ENCODE measurements at regions not wholly inside any gene's neighbourhood (a gene's known extent, or its start where the extent isn't known, plus 50 kb on each side); places are given as distances from the start of the nearest gene placed in this dataset.
A peak's percentile ranks its signal among the peaks of the same experiment; 100 is the strongest.

GRCh38 chr3:34387826-34388564 is 589.6 kb downstream of the PDCD6IP start:
- peak; percentile 53 for DNase-seq

- no peak for DNase-seq
Observed at GRCh38 chr3:34388830-34389229, 590.4 kb downstream of the PDCD6IP start.

GRCh38 chr3:34394978-34395748 is 596.7 kb downstream of the PDCD6IP start:
- DNase-seq: no peak

- no peak for DNase-seq
Observed at GRCh38 chr3:34396288-34396687, 597.9 kb downstream of the PDCD6IP start.

- DNase-seq: no peak
Observed at GRCh38 chr3:34396956-34397355, 598.5 kb downstream of the PDCD6IP start.

- DNase-seq: no peak
Observed at GRCh38 chr3:34399401-34399800, 601.0 kb downstream of the PDCD6IP start.

- no peak for DNase-seq
Observed at GRCh38 chr3:34405159-34405558, 606.7 kb downstream of the PDCD6IP start.

- DNase-seq: no peak
Observed at GRCh38 chr3:34407281-34407680, 608.9 kb downstream of the PDCD6IP start.

- DNase-seq: no peak
Observed at GRCh38 chr3:34408088-34408487, 609.7 kb downstream of the PDCD6IP start.

- DNase-seq: no peak
Observed at GRCh38 chr3:34411596-34411995, 613.2 kb downstream of the PDCD6IP start.

GRCh38 chr3:34419801-34420200 is 621.4 kb downstream of the PDCD6IP start:
- peak; percentile 53 for DNase-seq

GRCh38 chr3:34421762-34422161 is 623.3 kb downstream of the PDCD6IP start:
- no peak for DNase-seq

- no peak for DNase-seq
Observed at GRCh38 chr3:34439796-34440195, 641.4 kb downstream of the PDCD6IP start.

GRCh38 chr3:34444137-34444536 is 645.7 kb downstream of the PDCD6IP start:
- DNase-seq: no peak

- no peak for DNase-seq
Observed at GRCh38 chr3:34449305-34449704, 650.9 kb downstream of the PDCD6IP start.

- DNase-seq: no peak
Observed at GRCh38 chr3:34463414-34463813, 665.0 kb downstream of the PDCD6IP start.

- no peak for DNase-seq
Observed at GRCh38 chr3:34464646-34465045, 666.2 kb downstream of the PDCD6IP start.

GRCh38 chr3:34475851-34476250 is 677.4 kb downstream of the PDCD6IP start:
- DNase-seq: no peak

GRCh38 chr3:34483311-34483887 is 685.0 kb downstream of the PDCD6IP start:
- DNase-seq: no peak

GRCh38 chr3:34504366-34504765 is 705.9 kb downstream of the PDCD6IP start:
- DNase-seq: no peak

- DNase-seq: no peak
Observed at GRCh38 chr3:34504775-34505174, 706.3 kb downstream of the PDCD6IP start.

- DNase-seq: no peak
Observed at GRCh38 chr3:34508732-34509131, 710.3 kb downstream of the PDCD6IP start.

GRCh38 chr3:34511891-34512290 is 713.5 kb downstream of the PDCD6IP start:
- DNase-seq: no peak
